ENCODE measurements at regions not wholly inside any gene's neighbourhood (a gene's known extent, or its start where the extent isn't known, plus 50 kb on each side); places are given as distances from the start of the nearest gene placed in this dataset.

- no peaks in the 10 kb centered on the region for H3K36me3 ChIP-seq
- no peak for TF ChIP-seq CTCF (IDR thresholded peaks at IDR 0.05; ENCODE audit: low read depth, low read length)
- H3K27ac ChIP-seq = no peak overlapping the region
- no peaks in the 10 kb centered on the region for H3K27me3 ChIP-seq (ENCODE audit: insufficient read depth, low read depth, severe bottlenecking)
- H3K4me3 ChIP-seq (ENCODE audit: low read depth, low read length) = no peak overlapping the region
- H3K9me3 ChIP-seq (ENCODE audit: severe bottlenecking) = no peaks in the 10 kb centered on the region
- no peak for DNase-seq
Observed at GRCh38 chr7:106766551-106766950, 98.5 kb upstream of the PIK3CG start.

GRCh38 chr7:106767078-106767477 lies 98.0 kb upstream of the PIK3CG start:
- Histone ChIP-seq H3K27ac (no peak overlapping the region), H3K27me3 (ENCODE audit: insufficient read depth, low read depth, severe bottlenecking) (no peaks in the 10 kb centered on the region), H3K4me3 (ENCODE audit: low read depth, low read length) (no peak overlapping the region), H3K36me3 (no peaks in the 10 kb centered on the region), H3K9me3 (ENCODE audit: severe bottlenecking) (no peaks in the 10 kb centered on the region)
- TF ChIP-seq CTCF (IDR thresholded peaks at IDR 0.05; ENCODE audit: low read depth, low read length) = no peak
- no peak for DNase-seq

GRCh38 chr7:106767498-106768323 lies 97.4 kb upstream of the PIK3CG start:
- Histone ChIP-seq H3K4me3 (ENCODE audit: low read depth, low read length) (no peak overlapping the region), H3K27me3 (ENCODE audit: insufficient read depth, low read depth, severe bottlenecking) (no peaks in the 10 kb centered on the region), H3K9me3 (ENCODE audit: severe bottlenecking) (no peaks in the 10 kb centered on the region), H3K36me3 (no peaks in the 10 kb centered on the region), H3K27ac (no peak overlapping the region)
- no peak for TF ChIP-seq CTCF (IDR thresholded peaks at IDR 0.05; ENCODE audit: low read depth, low read length)
- no peak for DNase-seq

- H3K27me3 ChIP-seq (ENCODE audit: insufficient read depth, low read depth, severe bottlenecking) = no peaks in the 10 kb centered on the region
- H3K36me3 ChIP-seq = no peaks in the 10 kb centered on the region
- TF ChIP-seq CTCF (IDR thresholded peaks at IDR 0.05; ENCODE audit: low read depth, low read length) = no peak
- H3K27ac ChIP-seq = no peak overlapping the region
- no peaks in the 10 kb centered on the region for H3K9me3 ChIP-seq (ENCODE audit: severe bottlenecking)
- no peak for DNase-seq
- H3K4me3 ChIP-seq (ENCODE audit: low read depth, low read length) = no peak overlapping the region
Observed at GRCh38 chr7:106768324-106768751, 96.7 kb upstream of the PIK3CG start.

- DNase-seq = no peak
- Histone ChIP-seq H3K4me3 (ENCODE audit: low read depth, low read length) (no peak overlapping the region), H3K27ac (no peak overlapping the region), H3K36me3 (no peaks in the 10 kb centered on the region), H3K9me3 (ENCODE audit: severe bottlenecking) (no peaks in the 10 kb centered on the region), H3K27me3 (ENCODE audit: insufficient read depth, low read depth, severe bottlenecking) (no peaks in the 10 kb centered on the region)
- no peak for TF ChIP-seq CTCF (IDR thresholded peaks at IDR 0.05; ENCODE audit: low read depth, low read length)
Observed at GRCh38 chr7:106770191-106770590, 94.9 kb upstream of the PIK3CG start.
